Ishikawa (cell line): ENCODE measurements at regions not wholly inside any gene's neighbourhood (a gene's known extent, or its start where the extent isn't known, plus 50 kb on each side); places are given as distances from the start of the nearest gene placed in this dataset.

Source experiments
- CREB1 ChIP-seq: IDR thresholded peaks from 2 replicates; pipeline ENCODE4 v1.6.1; 2012; ENCODE audit warnings: low read depth
- EGR1 ChIP-seq: IDR thresholded peaks from 2 replicates; pipeline ENCODE4 v1.6.1; 2012
- EP300 ChIP-seq: IDR thresholded peaks from 2 replicates; pipeline ENCODE4 v1.6.1; 2012; ENCODE audit warnings: borderline replicate concordance
- NFIC ChIP-seq: IDR thresholded peaks from 2 replicates; pipeline ENCODE4 v1.6.1; 2012
- RAD21 ChIP-seq: IDR thresholded peaks from 2 replicates; pipeline ENCODE4 v1.6.1; 2012; ENCODE audit warnings: low read depth
- REST ChIP-seq: IDR thresholded peaks from 2 replicates; pipeline ENCODE4 v1.6.1; 2012; ENCODE audit warnings: low read depth, mild to moderate bottlenecking
- TAF1 ChIP-seq: IDR thresholded peaks from 2 replicates; pipeline ENCODE4 v1.6.1; 2012; ENCODE audit warnings: low read depth, mild to moderate bottlenecking

- TF ChIP-seq EP300 (no peak), EGR1 (no peak), RAD21 (no peak), TAF1 (no peak), NFIC (no peak), REST (no peak), CREB1 (no peak)
Measured at GRCh38 chr7:26989897-26990670, 105.7 kb downstream of the HOXA1 start.
